Ovary (tissue), 7 donors: ENCODE measurements at regions not wholly inside any gene's neighbourhood (a gene's known extent, or its start where the extent isn't known, plus 50 kb on each side); places are given as distances from the start of the nearest gene placed in this dataset.
"Not testable (repeated sequence)": the region's sequence is repeated elsewhere in the genome, so short reads cannot be mapped to it uniquely, and the experiment has no call there.

Experiments used
- DNase-seq, 5 donors: peaks; one replicate each; pipeline ENCODE4 v3.0.0-alpha.2; 2019 to 2020
- H3K27ac ChIP-seq, 2 donors: fragments of 200-600 bp; one replicate each; pipeline versions ENCODE4 v1.5.1 to v1.8.0; 2019 to 2022
- H3K27me3 ChIP-seq: fragments of 200-600 bp; one replicate; pipeline ENCODE4 v1.8.0; 2022
- H3K36me3 ChIP-seq: fragments of 200-600 bp; sonication (generic); one replicate; pipeline ENCODE4 v1.5.1; 2019
- H3K4me1 ChIP-seq: one replicate; pipeline ENCODE4 v1.8.1; 2013; ENCODE audit warnings: mild to moderate bottlenecking, moderate library complexity; ENCODE audit not compliant: insufficient read depth
- H3K4me3 ChIP-seq: fragments of 200-600 bp; sonication (generic); one replicate; pipeline ENCODE4 v1.5.1; 2017
- H3K9me3 ChIP-seq, 2 donors: fragments of 200-600 bp in 1 of 2; sonication (generic) in 1 of 2; one replicate each; pipeline versions ENCODE4 v1.5.1 to v1.8.1; 2013 to 2019; ENCODE audit warnings: mild to moderate bottlenecking in 1 of 2, moderate library complexity in 1 of 2
- CTCF ChIP-seq, 3 donors: fragments of 450-650 bp in 2 of 3; fragments of 200-600 bp in 1 of 3; IDR thresholded peaks; one replicate each; pipeline versions ENCODE4 v1.5.1 to v1.8.0; 2016 to 2022; ENCODE audit warnings: antibody characterized with exemption in 3 of 3, mild to moderate bottlenecking in 1 of 3
- EP300 ChIP-seq: sonication (generic); formaldehyde crosslinking; IDR thresholded peaks from one replicate; pipeline ENCODE4 v1.6.1; 2017; ENCODE audit warnings: antibody characterized with exemption
- POLR2A ChIP-seq: fragments of 450-650 bp; IDR thresholded peaks from one replicate; pipeline ENCODE4 v1.6.1; 2017; ENCODE audit warnings: antibody characterized with exemption, mild to moderate bottlenecking, moderate library complexity
- WGBS, 3 donors: extraction: QIAGEN DNeasy Blood & Tissue Kit in 1 of 3; methylation state at CpG; one replicate each; pipeline versions ENCODE4 v1.1.5 to v1.1.7; 2013 to 2017; 5-methylcytosine and 5-hydroxymethylcytosine counted together
- intact Hi-C, 4 donors: fragments of 100-400 bp; cut with DNase I; formaldehyde crosslinking; loops; one replicate each; pipeline versions ENCODE4 v1.11.0 to v1.15.1; 2022 to 2023
- donor health status: DM: no; HTN: no; CAD: no; lungs with moderate emphysema.
- donor health status: DM: no; HTN: no; CAD: no.
- donor health status: Bipolar disorder and iron deficiency.
- donor health status: DM: no; HTN: no; CAD: no.
- donor health status: DM: yes; HTN: yes; CAD: no.

- DNase-seq: no peak
- intact Hi-C loops: no loop called here
- Histone ChIP-seq H3K27me3 (no peaks in the 10 kb centered on the region), H3K4me1 (no peaks in the 10 kb centered on the region), H3K9me3 (no peaks in the 10 kb centered on the region), H3K4me3 (no peak overlapping the region), H3K27ac (no peak overlapping the region), H3K36me3 (no peaks in the 10 kb centered on the region)
- WGBS, 3 donors: 35 to 42% (median 41%) methylated on average over 2 of the region's 2 CpGs
- TF ChIP-seq EP300: no peak
- TF ChIP-seq CTCF (IDR thresholded peaks at IDR 0.05): no peak
- no peak for TF ChIP-seq POLR2A
These were observed 79.2 kb upstream of the NALF2 start for GRCh38 chrX:69424910-69425309.

- DNase-seq: no peak
- TF ChIP-seq POLR2A (no peak), CTCF (IDR thresholded peaks at IDR 0.05) (no peak), EP300 (no peak)
- Histone ChIP-seq H3K27me3 (no peaks in the 10 kb centered on the region), H3K36me3 (no peaks in the 10 kb centered on the region), H3K9me3 (no peaks in the 10 kb centered on the region), H3K4me3 (no peak overlapping the region), H3K4me1 (no peaks in the 10 kb centered on the region), H3K27ac (no peak overlapping the region)
- intact Hi-C loops: no loop called here
These were observed 80.0 kb upstream of the NALF2 start for GRCh38 chrX:69424161-69424560.

- H3K4me1 ChIP-seq, H3K9me3 ChIP-seq, H3K27ac ChIP-seq, H3K36me3 ChIP-seq, DNase-seq, intact Hi-C loops, H3K4me3 ChIP-seq, H3K27me3 ChIP-seq: not testable (repeated sequence)
- 82 to 90% (median 90%) methylated on average over 8 to 18 of the region's 19 CpGs for WGBS, 3 donors
These were observed 81.9 kb upstream of the NALF2 start for GRCh38 chrX:69422208-69422607.

GRCh38 chrX:69415698-69416097 lies 88.4 kb upstream of the NALF2 start:
- Histone ChIP-seq H3K27me3 (no peaks in the 10 kb centered on the region), H3K36me3 (no peaks in the 10 kb centered on the region), H3K4me1 (no peaks in the 10 kb centered on the region), H3K27ac (no peak overlapping the region), H3K4me3 (no peak overlapping the region), H3K9me3 (no peaks in the 10 kb centered on the region)
- DNase-seq: no peak
- intact Hi-C loops: no loop called here
- WGBS, 3 donors: 96 to 98% (median 98%) methylated on average over 1 of the region's 1 CpG
- TF ChIP-seq EP300 (no peak), POLR2A (no peak), CTCF (IDR thresholded peaks at IDR 0.05) (no peak)

GRCh38 chrX:69412661-69413060 lies 91.5 kb upstream of the NALF2 start:
- Histone ChIP-seq H3K9me3 (no peaks in the 10 kb centered on the region), H3K4me3 (no peak overlapping the region), H3K27ac (no peak overlapping the region), H3K36me3 (no peaks in the 10 kb centered on the region), H3K27me3 (no peaks in the 10 kb centered on the region), H3K4me1 (no peaks in the 10 kb centered on the region)
- TF ChIP-seq POLR2A: no peak
- no peak for TF ChIP-seq CTCF (IDR thresholded peaks at IDR 0.05)
- no peak for TF ChIP-seq EP300
- intact Hi-C loops: no loop called here
- 84 to 86% (median 86%) methylated on average over 3 of the region's 3 CpGs for WGBS, 3 donors
- no peak for DNase-seq
